ENCODE measurements at regions not wholly inside any gene's neighbourhood (a gene's known extent, or its start where the extent isn't known, plus 50 kb on each side); places are given as distances from the start of the nearest gene placed in this dataset.

GRCh38 chr6:41426438-41426851 is 91.0 kb downstream of the NCR2 start (continued):
- TF ChIP-seq MAX (IDR thresholded peaks at IDR 0.05), result no peak

DNA sequence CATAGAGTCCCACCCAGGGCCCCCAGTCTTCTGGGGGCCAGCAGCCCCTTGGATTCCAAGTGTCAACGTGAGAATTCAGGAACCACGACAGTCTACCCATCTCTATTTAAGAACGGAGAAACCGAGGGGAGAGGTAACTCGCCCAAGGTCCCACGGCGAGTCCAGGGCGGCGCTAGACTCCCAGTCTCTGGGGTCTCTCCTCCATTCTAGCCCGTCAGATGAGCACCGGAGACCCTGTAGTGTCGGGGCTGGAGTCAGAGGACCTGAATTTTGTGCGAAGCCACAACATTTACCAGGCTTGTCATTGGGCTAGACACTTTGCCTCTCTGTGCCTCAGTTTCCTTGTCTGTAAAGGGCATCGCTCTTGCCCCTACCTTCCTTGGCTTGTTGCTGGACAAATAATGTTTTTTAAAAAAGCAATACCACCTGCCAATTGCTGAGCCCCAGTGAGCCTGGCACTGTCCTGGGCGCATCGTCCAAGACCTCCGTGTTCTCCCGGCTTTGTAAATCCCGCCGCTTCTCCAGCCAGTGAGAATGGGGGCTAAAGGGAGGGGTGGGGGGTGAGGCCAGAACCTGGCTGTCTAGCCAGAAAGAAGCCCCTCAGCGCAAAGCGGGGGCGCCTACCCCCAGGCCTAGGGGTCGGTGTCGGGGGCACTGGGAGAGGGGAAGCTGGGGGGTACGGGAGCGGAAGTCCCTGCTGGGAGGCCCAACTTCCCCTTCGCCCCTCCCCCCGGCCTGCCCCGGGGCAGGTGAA is 91.7 kb downstream of the NCR2 start:
- no peaks in the 10 kb centered on the region for H3K79me2 ChIP-seq (ENCODE audit: insufficient read depth, low read length)
- no peaks in the 10 kb centered on the region for H3K9me3 ChIP-seq (ENCODE audit: control insufficient read depth in 1 of 2, insufficient read depth in 1 of 2, low read depth in 1 of 2, low read length in 2 of 2)
- ATAC-seq (no peak), DNase-seq (ENCODE audit: low read depth, low spot score) (no peak)
- H3K9ac ChIP-seq (ENCODE audit: low read length), result peak overlapping the region; percentile 43; the same call in 1 of the 2 replicates
- H3K4me1 ChIP-seq (ENCODE audit: control insufficient read depth in 1 of 2, insufficient read depth in 2 of 2, low read length in 2 of 2), result peaks cover 36 to 55% of the 10 kb centered on the region in 2 experiments
- H3K36me3 ChIP-seq (ENCODE audit: control insufficient read depth in 1 of 2, insufficient read depth in 2 of 2, low read length in 2 of 2), result no peaks in the 10 kb centered on the region
- BruUV-seq (replicated peaks), result no TSS peak
- CTCF ChIA-PET, result interaction anchor here (1.4 kb wide), 1 partner anchor 165 kb away, joined by 3 read pairs; no protein-coding TSS in a partner anchor
- peak overlapping the region; percentile 85 for H3K4me2 ChIP-seq (ENCODE audit: low read length)
- H2AFZ ChIP-seq (ENCODE audit: low read depth, low read length, poor library complexity, severe bottlenecking), result no peak overlapping the region
- H3K4me3 ChIP-seq (replicated peaks in 1 of 2; ENCODE audit: low read depth in 1 of 2, low read length in 2 of 2), result peak overlapping the region; percentile 47 to 64
- H3K9me2 ChIP-seq (ENCODE audit: insufficient read depth), result no peaks in the 10 kb centered on the region
- RAD21 ChIA-PET (ENCODE audit: low non-redundant PET in 1 of 2, low total read pairs in 2 of 2, uncharacterized antibody in 2 of 2, unreplicated experiment in 2 of 2), result no interaction called here
- intact Hi-C loops (cut with micrococcal nuclease), result no loop called here
- H3K27ac ChIP-seq (ENCODE audit: low read depth, low read length), result no peak overlapping the region; the same call in 1 of the 2 replicates
- no peaks in the 10 kb centered on the region for H4K20me1 ChIP-seq (ENCODE audit: insufficient read depth)
- H3K27me3 ChIP-seq (ENCODE audit: insufficient read depth, low read length), result no peaks in the 10 kb centered on the region
- POLR2A ChIA-PET, result no interaction called here
- TF ChIP-seq YY1 (IDR thresholded peaks at IDR 0.05; ENCODE audit: extremely low read depth, insufficient replicate concordance, low read depth, low read length) (no peak), REST (IDR thresholded peaks at IDR 0.05; ENCODE audit: low read depth) (no peak), MAX (IDR thresholded peaks at IDR 0.05) (no peak), ZFX (IDR thresholded peaks at IDR 0.05) (no peak), CBX3 (IDR thresholded peaks at IDR 0.05; ENCODE audit: low read depth) (no peak), EGR1 (IDR thresholded peaks at IDR 0.05; ENCODE audit: low read depth) (no peak), ZBTB33 (IDR thresholded peaks at IDR 0.05; ENCODE audit: extremely low read depth, insufficient replicate concordance, low read length) (no peak), RAD21 (IDR thresholded peaks at IDR 0.05; ENCODE audit: low read depth) (no peak), POLR2A (IDR thresholded peaks at IDR 0.05; ENCODE audit: borderline replicate concordance, extremely low read depth, insufficient read depth, insufficient read length) (no peak), ELF1 (IDR thresholded peaks at IDR 0.05; ENCODE audit: borderline replicate concordance, low read depth) (no peak), EZH2phosphoT487 (IDR thresholded peaks at IDR 0.05; ENCODE audit: borderline replicate concordance) (no peak), POLR2AphosphoS5 (IDR thresholded peaks at IDR 0.05; ENCODE audit: low read depth, low read length) (no peak), EZH2 (IDR thresholded peaks at IDR 0.05) (no peak), FOSL1 (IDR thresholded peaks at IDR 0.05; ENCODE audit: low read depth) (no peak), CTCF (IDR thresholded peaks at IDR 0.05 in 2 of 3, conservative IDR thresholded peaks at IDR 0.05 in 1 of 3; ENCODE audit: borderline replicate concordance in 1 of 3, insufficient read depth in 1 of 3, low read depth in 2 of 3, low read length in 2 of 3) (no peak), SIN3A (IDR thresholded peaks at IDR 0.05; ENCODE audit: low read depth) (no peak)

Measured in HCT116 (cell line).